Activated CD4-positive, alpha-beta T cell treated with anti-CD3 and anti-CD28 coated beads for 36 hours (primary cell): ENCODE measurements at regions not wholly inside any gene's neighbourhood (a gene's known extent, or its start where the extent isn't known, plus 50 kb on each side); places are given as distances from the start of the nearest gene placed in this dataset.
A peak's percentile ranks its signal among the peaks of the same experiment; 100 is the strongest.

ENCODE experiments used
- ATAC-seq: fragments of 200-7000 bp; cut with Tn5 transposase; one replicate; pipeline ENCODE4 v1.10.0; 2021; ENCODE audit warnings: mild to moderate bottlenecking, moderate library complexity
- CTCF ChIA-PET: fragments of 350-600 bp; sonication (Branson Sonifier 250); formaldehyde crosslinking; loops from one replicate; lab custom pipeline; 2021; ENCODE audit warnings: antibody characterized with exemption; lab: Charles Lee
- POLR2A ChIA-PET: fragments of 350-600 bp; sonication (Branson Sonifier 250); formaldehyde crosslinking; loops from one replicate; lab custom pipeline; 2021; ENCODE audit warnings: antibody characterized with exemption, inconsistent platforms; lab: Charles Lee
- DNase-seq: peaks from one replicate; pipeline ENCODE4 v3.0.0-alpha.2; 2020
- H3K27ac Mint-ChIP-seq: one replicate; pipeline ENCODE4 v1.8.0; 2021; ENCODE audit warnings: mixed read lengths
- H3K27me3 Mint-ChIP-seq: one replicate; pipeline ENCODE4 v1.8.0; 2021; ENCODE audit warnings: mixed read lengths
- H3K36me3 Mint-ChIP-seq: one replicate; pipeline ENCODE4 v1.8.0; 2021; ENCODE audit warnings: low read depth, mixed read lengths
- H3K4me1 Mint-ChIP-seq: one replicate; pipeline ENCODE4 v1.8.0; 2021; ENCODE audit warnings: mixed read lengths
- H3K4me3 Mint-ChIP-seq: one replicate; pipeline ENCODE4 v1.8.0; 2021; ENCODE audit warnings: mild to moderate bottlenecking, moderate library complexity, mixed read lengths
- H3K9me3 Mint-ChIP-seq: one replicate; pipeline ENCODE4 v1.8.0; 2021; ENCODE audit warnings: low read depth, mixed read lengths
- intact Hi-C, 2 experiments: fragments of 100-400 bp; cut with DNase I in 1 of 2; cut with micrococcal nuclease in 1 of 2; formaldehyde crosslinking; loops; one replicate each; pipeline versions ENCODE4 v1.14.2 to v1.15.1; 2022 to 2024; cut with DNase I, micrococcal nuclease

- H3K4me3 Mint-ChIP-seq: peak overlapping the region; percentile 19
- peaks cover 52% of the 10 kb centered on the region for H3K4me1 Mint-ChIP-seq
- no peaks in the 10 kb centered on the region for H3K27me3 Mint-ChIP-seq
- POLR2A ChIA-PET: no interaction called here
- intact Hi-C loops: no loop called here
- no peaks in the 10 kb centered on the region for H3K9me3 Mint-ChIP-seq
- ATAC-seq: peak; percentile 52
- no peaks in the 10 kb centered on the region for H3K36me3 Mint-ChIP-seq
- CTCF ChIA-PET: interaction anchor here (1.2 kb wide), 1 partner anchor 20 kb away, joined by 4 read pairs; no protein-coding TSS in a partner anchor
- no peak for DNase-seq
- peak overlapping the region; percentile 88 for H3K27ac Mint-ChIP-seq
Measured at GRCh38 chr18:70663141-70663540, 374.3 kb downstream of the SOCS6 start.

DNA sequence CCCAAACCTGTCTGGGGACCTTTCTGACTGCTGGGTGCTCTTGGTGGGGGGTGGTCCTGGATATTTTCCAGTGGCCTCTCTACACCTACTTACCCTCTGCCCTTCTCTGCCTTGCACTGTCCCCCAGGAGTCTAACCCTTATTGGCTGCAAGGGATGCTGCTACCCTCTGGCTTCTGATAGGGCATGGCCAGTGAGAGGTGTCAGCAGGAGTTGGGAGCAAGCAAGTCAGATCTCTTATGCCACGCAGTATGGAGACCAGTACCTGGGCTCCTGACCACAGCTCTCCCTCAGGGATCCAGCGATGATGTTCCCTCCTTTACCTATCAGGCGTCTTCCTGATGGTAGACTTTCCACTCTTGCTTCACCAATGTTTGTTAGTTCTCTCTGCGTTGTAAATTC lies 373.7 kb downstream of the SOCS6 start:
- Mint-ChIP-seq H3K36me3 (no peaks in the 10 kb centered on the region), H3K4me3 (peak overlapping the region; percentile 19), H3K27me3 (no peaks in the 10 kb centered on the region), H3K9me3 (no peaks in the 10 kb centered on the region), H3K4me1 (peaks cover 52% of the 10 kb centered on the region), H3K27ac (peak overlapping the region; percentile 88)
- ATAC-seq (peak; percentile 8), DNase-seq (no peak)
- intact Hi-C loops: no loop called here
- ChIA-PET CTCF (interaction anchor here (1.2 kb wide), 1 partner anchor 20 kb away, joined by 4 read pairs; no protein-coding TSS in a partner anchor), POLR2A (no interaction called here)

GRCh38 chr18:70659036-70659925 lies 370.4 kb downstream of the SOCS6 start:
- Mint-ChIP-seq H3K27ac (peak overlapping the region; percentile 80), H3K27me3 (no peaks in the 10 kb centered on the region), H3K4me3 (peak overlapping the region; percentile 45), H3K9me3 (no peaks in the 10 kb centered on the region), H3K4me1 (peaks cover 52% of the 10 kb centered on the region), H3K36me3 (no peaks in the 10 kb centered on the region)
- CTCF ChIA-PET: interaction anchor here (0.8 to 2.0 kb wide), 8 partner anchors 10 to 131 kb away, joined by 3 to 7 read pairs (median 4); no protein-coding TSS in a partner anchor
- peak; percentile 63 for DNase-seq
- ATAC-seq: peak; percentile 80
- intact Hi-C loops: no loop called here
- POLR2A ChIA-PET: interaction anchor here (1.0 kb wide), 1 partner anchor 124 kb away, joined by 3 read pairs; no protein-coding TSS in a partner anchor

- ChIA-PET POLR2A (interaction anchor here (0.6 kb wide), 1 partner anchor 35 kb away, joined by 3 read pairs; no protein-coding TSS in a partner anchor), CTCF (interaction anchor here (1.0 to 1.2 kb wide), 2 partner anchors 11 to 32 kb away, joined by 3 read pairs; no protein-coding TSS in a partner anchor)
- Mint-ChIP-seq H3K36me3 (peaks cover 2% of the 10 kb centered on the region), H3K27ac (no peak overlapping the region), H3K4me1 (peaks cover 17% of the 10 kb centered on the region), H3K27me3 (no peaks in the 10 kb centered on the region), H3K9me3 (peaks cover 10% of the 10 kb centered on the region), H3K4me3 (no peak overlapping the region)
- intact Hi-C loops: no loop called here
- DNase-seq: no peak
- ATAC-seq: no peak
Measured at GRCh38 chr18:70653671-70654070, 364.8 kb downstream of the SOCS6 start.

- Mint-ChIP-seq H3K36me3 (peaks cover 2% of the 10 kb centered on the region), H3K27me3 (no peaks in the 10 kb centered on the region), H3K9me3 (peaks cover 10% of the 10 kb centered on the region), H3K27ac (no peak overlapping the region), H3K4me1 (peaks cover 13% of the 10 kb centered on the region), H3K4me3 (no peak overlapping the region)
- ATAC-seq (no peak), DNase-seq (no peak)
- intact Hi-C loops: no loop called here
- POLR2A ChIA-PET: no interaction called here
- CTCF ChIA-PET: no interaction called here
Measured at GRCh38 chr18:70650878-70651277, 362.0 kb downstream of the SOCS6 start.

DNA sequence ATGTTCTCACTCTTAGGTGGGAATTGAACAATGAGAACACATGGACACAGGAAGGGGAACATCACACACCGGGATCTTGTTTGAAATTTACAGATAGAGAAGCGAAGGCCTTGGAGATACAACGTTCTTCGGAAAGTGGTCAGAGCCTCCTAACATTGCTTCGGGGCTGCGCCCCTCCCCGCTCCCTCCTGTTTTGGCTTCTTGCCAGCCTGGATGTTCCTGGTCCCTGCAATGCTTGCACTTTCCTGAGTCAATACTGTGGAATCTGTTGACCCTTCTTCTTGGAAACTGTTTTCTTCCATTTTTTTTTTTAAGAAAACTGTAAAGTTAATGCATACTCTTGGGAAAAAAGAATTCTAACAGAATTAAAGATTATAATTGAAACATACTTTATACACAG lies 360.8 kb downstream of the SOCS6 start:
- intact Hi-C loops: no loop called here
- Mint-ChIP-seq H3K4me1 (peaks cover 13% of the 10 kb centered on the region), H3K4me3 (no peak overlapping the region), H3K36me3 (peaks cover 2% of the 10 kb centered on the region), H3K9me3 (peaks cover 10% of the 10 kb centered on the region), H3K27ac (no peak overlapping the region), H3K27me3 (no peaks in the 10 kb centered on the region)
- ChIA-PET POLR2A (no interaction called here), CTCF (interaction anchor here (0.8 kb wide), 1 partner anchor 49 kb away, joined by 3 read pairs; no protein-coding TSS in a partner anchor)
- ATAC-seq: no peak
- no peak for DNase-seq

DNA sequence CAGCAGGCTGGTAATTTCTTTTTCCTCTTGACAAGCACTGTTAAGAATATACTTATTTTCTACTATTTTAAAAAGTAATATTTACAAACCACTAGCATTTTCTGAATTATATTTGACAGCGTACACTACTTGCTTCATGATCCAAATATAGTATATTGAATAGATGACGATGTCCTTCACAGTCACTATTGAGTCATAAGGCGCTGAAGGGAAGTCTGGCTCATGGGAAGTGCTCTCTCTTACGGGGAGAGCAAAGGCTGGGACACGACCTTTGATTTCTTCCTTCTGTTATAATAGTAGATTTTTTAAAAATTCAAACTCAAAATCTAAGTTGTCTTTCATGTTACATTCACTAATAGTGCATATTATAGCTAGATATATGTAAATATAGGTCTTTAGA lies 357.1 kb downstream of the SOCS6 start:
- H3K27ac Mint-ChIP-seq: no peak overlapping the region
- H3K36me3 Mint-ChIP-seq: no peaks in the 10 kb centered on the region
- intact Hi-C loops: no loop called here
- CTCF ChIA-PET: interaction anchor here (1.6 kb wide), 1 partner anchor 14 kb away, joined by 5 read pairs; no protein-coding TSS in a partner anchor
- ATAC-seq (no peak), DNase-seq (no peak)
- peaks cover 4% of the 10 kb centered on the region for H3K9me3 Mint-ChIP-seq
- POLR2A ChIA-PET: no interaction called here
- no peak overlapping the region for H3K4me3 Mint-ChIP-seq
- H3K27me3 Mint-ChIP-seq: no peaks in the 10 kb centered on the region
- H3K4me1 Mint-ChIP-seq: peaks cover 18% of the 10 kb centered on the region

GRCh38 chr18:70643812-70644211 lies 355.0 kb downstream of the SOCS6 start:
- Mint-ChIP-seq H3K9me3 (peaks cover 4% of the 10 kb centered on the region), H3K27me3 (no peaks in the 10 kb centered on the region), H3K36me3 (peaks cover 4% of the 10 kb centered on the region), H3K4me1 (peaks cover 15% of the 10 kb centered on the region), H3K4me3 (no peak overlapping the region), H3K27ac (no peak overlapping the region)
- intact Hi-C loops: no loop called here
- DNase-seq (no peak), ATAC-seq (no peak)
- ChIA-PET POLR2A (no interaction called here), CTCF (interaction anchor here (0.9 kb wide), 1 partner anchor 17 kb away, joined by 3 read pairs; no protein-coding TSS in a partner anchor)

GRCh38 chr18:70641156-70641775 lies 352.4 kb downstream of the SOCS6 start:
- intact Hi-C loops: no loop called here
- Mint-ChIP-seq H3K4me1 (peaks cover 13% of the 10 kb centered on the region), H3K27me3 (no peaks in the 10 kb centered on the region), H3K27ac (no peak overlapping the region), H3K36me3 (peaks cover 4% of the 10 kb centered on the region), H3K4me3 (no peak overlapping the region), H3K9me3 (peaks cover 7% of the 10 kb centered on the region)
- ChIA-PET POLR2A (no interaction called here), CTCF (interaction anchor here (0.7 kb wide), 1 partner anchor 32 kb away, joined by 4 read pairs; no protein-coding TSS in a partner anchor)
- DNase-seq (no peak), ATAC-seq (no peak)

- Mint-ChIP-seq H3K36me3 (peaks cover 4% of the 10 kb centered on the region), H3K9me3 (peaks cover 7% of the 10 kb centered on the region), H3K27ac (no peak overlapping the region), H3K4me1 (peaks cover 13% of the 10 kb centered on the region), H3K27me3 (no peaks in the 10 kb centered on the region), H3K4me3 (no peak overlapping the region)
- ATAC-seq (no peak), DNase-seq (no peak)
- ChIA-PET CTCF (no interaction called here), POLR2A (no interaction called here)
- intact Hi-C loops: no loop called here
Measured at GRCh38 chr18:70640336-70640887, 351.6 kb downstream of the SOCS6 start.

DNA sequence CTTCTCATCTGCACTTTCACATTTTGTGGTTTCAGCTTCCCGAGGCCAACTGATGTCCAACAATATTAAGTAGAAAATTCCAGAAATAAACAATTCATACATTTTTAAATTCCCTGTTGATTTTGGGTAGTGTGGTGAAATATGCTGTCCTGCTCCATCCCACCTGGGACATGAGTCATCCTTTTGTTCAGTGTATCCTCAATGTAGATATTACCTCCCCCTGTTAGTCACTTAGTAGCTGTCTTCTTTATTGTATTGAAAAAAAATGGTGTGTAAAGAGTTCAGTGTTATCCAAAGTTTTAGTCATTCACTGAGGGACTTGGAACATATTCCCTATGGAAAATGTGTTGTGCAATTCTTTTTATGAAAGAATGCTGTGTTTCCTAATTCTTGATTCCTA lies 348.1 kb downstream of the SOCS6 start:
- no peak for ATAC-seq
- H3K9me3 Mint-ChIP-seq: peaks cover 7% of the 10 kb centered on the region
- no peak overlapping the region for H3K4me3 Mint-ChIP-seq
- H3K36me3 Mint-ChIP-seq: peaks cover 4% of the 10 kb centered on the region
- H3K27ac Mint-ChIP-seq: no peak overlapping the region
- intact Hi-C loops: no loop called here
- H3K4me1 Mint-ChIP-seq: peaks cover 14% of the 10 kb centered on the region
- POLR2A ChIA-PET: interaction anchor here (0.6 kb wide), 1 partner anchor 964 kb away, joined by 4 read pairs; no protein-coding TSS in a partner anchor
- CTCF ChIA-PET: interaction anchor here (1.2 kb wide), 1 partner anchor 22 kb away, joined by 5 read pairs; no protein-coding TSS in a partner anchor
- no peaks in the 10 kb centered on the region for H3K27me3 Mint-ChIP-seq
- DNase-seq: no peak
